MM.1S (cell line): ENCODE measurements at regions not wholly inside any gene's neighbourhood (a gene's known extent, or its start where the extent isn't known, plus 50 kb on each side); places are given as distances from the start of the nearest gene placed in this dataset.

Experiments used
- DNase-seq: peaks from one replicate; pipeline ENCODE4 v3.0.0-alpha.2; 2015
- H2AFZ ChIP-seq: fragments of 300-600 bp; sonication (generic); 2 replicates; pipeline ENCODE4 v1.6.0; 2016; ENCODE audit warnings: antibody characterized with exemption, low read length
- H3F3A ChIP-seq: fragments of 300-600 bp; sonication (generic); 2 replicates; pipeline ENCODE4 v1.6.1; 2016; ENCODE audit warnings: mild to moderate bottlenecking, antibody characterized with exemption, low read length, moderate library complexity, mixed read lengths; ENCODE audit not compliant: insufficient read depth
- H3K27ac ChIP-seq: fragments of 300-600 bp; sonication (generic); 2 replicates; pipeline ENCODE4 v1.5.1; 2016; ENCODE audit warnings: mild to moderate bottlenecking, low read length
- H3K27me3 ChIP-seq: fragments of 300-600 bp; sonication (generic); replicated peaks from 2 replicates; pipeline ENCODE4 v1.6.0; 2016; ENCODE audit warnings: low read length; ENCODE audit not compliant: insufficient read depth
- H3K36me3 ChIP-seq: fragments of 300-600 bp; sonication (generic); replicated peaks from 2 replicates; pipeline ENCODE4 v1.6.1; 2016; ENCODE audit warnings: mild to moderate bottlenecking, low read length, mixed read lengths; ENCODE audit not compliant: insufficient read depth
- H3K4me1 ChIP-seq: fragments of 300-600 bp; sonication (generic); 2 replicates; pipeline ENCODE4 v1.6.1; 2016; ENCODE audit warnings: low read length, mixed read lengths
- H3K4me2 ChIP-seq: fragments of 300-600 bp; sonication (generic); 2 replicates; pipeline ENCODE4 v1.6.0; 2016; ENCODE audit warnings: low read depth, low read length
- H3K4me3 ChIP-seq: fragments of 300-600 bp; sonication (generic); 2 replicates; pipeline ENCODE4 v1.5.1; 2016; ENCODE audit warnings: low read length, mixed read lengths
- H3K79me2 ChIP-seq: fragments of 300-600 bp; sonication (generic); 2 replicates; pipeline ENCODE4 v1.6.1; 2016; ENCODE audit warnings: mixed run types, low read length, mixed read lengths
- H3K9ac ChIP-seq: fragments of 300-600 bp; sonication (generic); 2 replicates; pipeline ENCODE4 v1.6.1; 2016; ENCODE audit warnings: low read length, mixed read lengths
- H3K9me2 ChIP-seq: fragments of 300-600 bp; sonication (generic); replicated peaks from 2 replicates; pipeline ENCODE4 v1.6.1; 2016; ENCODE audit warnings: mild to moderate bottlenecking, low read length, mixed read lengths; ENCODE audit not compliant: insufficient read depth
- H3K9me3 ChIP-seq: fragments of 300-600 bp; sonication (generic); replicated peaks from 2 replicates; pipeline ENCODE4 v1.6.1; 2016; ENCODE audit warnings: mild to moderate bottlenecking, low read length, mixed read lengths; ENCODE audit not compliant: insufficient read depth
- H4K20me1 ChIP-seq: fragments of 300-600 bp; sonication (generic); 2 replicates; pipeline ENCODE4 v1.6.1; 2016; ENCODE audit warnings: mild to moderate bottlenecking, low read length, moderate library complexity, mixed read lengths; ENCODE audit not compliant: insufficient read depth
- EZH2 ChIP-seq: fragments of 300-600 bp; sonication (generic); optimal IDR thresholded peaks from 2 replicates; pipeline ENCODE3; 2017; ENCODE audit warnings: low read depth, mild to moderate bottlenecking, antibody characterized with exemption, low read length, mixed read lengths
- EZH2phosphoT487 ChIP-seq: fragments of 300-600 bp; sonication (generic); IDR thresholded peaks from 2 replicates; pipeline ENCODE4 v1.6.1; 2018; ENCODE audit warnings: antibody characterized with exemption, low read length
- TF ChIP-seq, protein P1 (sequence below): fragments of 300-600 bp; sonication (generic); IDR thresholded peaks from 2 replicates; pipeline ENCODE4 v1.5.1; 2016; ENCODE audit warnings: antibody characterized with exemption, low read length, mixed read lengths

DNA sequence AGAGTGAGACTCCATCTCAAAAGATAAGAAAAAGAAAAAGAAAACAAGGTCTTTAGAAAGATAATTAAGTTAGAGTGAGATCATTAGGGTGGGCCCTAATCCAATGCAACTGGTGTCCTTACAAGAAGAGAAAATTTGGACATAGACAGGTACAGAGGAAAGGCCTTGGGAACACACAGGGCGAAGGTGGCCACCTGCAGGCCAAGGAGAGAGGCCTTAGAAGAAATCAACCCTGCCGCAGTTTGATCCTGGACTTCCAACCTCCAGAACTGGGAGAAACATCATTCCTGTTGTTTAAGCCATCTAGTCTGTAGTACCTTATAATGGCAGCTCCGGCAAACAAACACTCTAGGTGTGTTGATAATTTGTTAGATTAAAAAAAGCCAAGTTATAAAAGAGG is 491.9 kb downstream of the MED13L start:
- no peaks in the 10 kb centered on the region for H3K9me3 ChIP-seq
- H3K9me2 ChIP-seq: no peaks in the 10 kb centered on the region
- no peaks in the 10 kb centered on the region for H3F3A ChIP-seq
- no peak for DNase-seq
- no peak overlapping the region for H3K4me2 ChIP-seq
- H3K27me3 ChIP-seq: no peaks in the 10 kb centered on the region
- no peak overlapping the region for H3K9ac ChIP-seq
- no peaks in the 10 kb centered on the region for H3K79me2 ChIP-seq
- TF ChIP-seq EZH2phosphoT487 (no peak), EZH2 (no peak)
- TF ChIP-seq, protein P1, sequence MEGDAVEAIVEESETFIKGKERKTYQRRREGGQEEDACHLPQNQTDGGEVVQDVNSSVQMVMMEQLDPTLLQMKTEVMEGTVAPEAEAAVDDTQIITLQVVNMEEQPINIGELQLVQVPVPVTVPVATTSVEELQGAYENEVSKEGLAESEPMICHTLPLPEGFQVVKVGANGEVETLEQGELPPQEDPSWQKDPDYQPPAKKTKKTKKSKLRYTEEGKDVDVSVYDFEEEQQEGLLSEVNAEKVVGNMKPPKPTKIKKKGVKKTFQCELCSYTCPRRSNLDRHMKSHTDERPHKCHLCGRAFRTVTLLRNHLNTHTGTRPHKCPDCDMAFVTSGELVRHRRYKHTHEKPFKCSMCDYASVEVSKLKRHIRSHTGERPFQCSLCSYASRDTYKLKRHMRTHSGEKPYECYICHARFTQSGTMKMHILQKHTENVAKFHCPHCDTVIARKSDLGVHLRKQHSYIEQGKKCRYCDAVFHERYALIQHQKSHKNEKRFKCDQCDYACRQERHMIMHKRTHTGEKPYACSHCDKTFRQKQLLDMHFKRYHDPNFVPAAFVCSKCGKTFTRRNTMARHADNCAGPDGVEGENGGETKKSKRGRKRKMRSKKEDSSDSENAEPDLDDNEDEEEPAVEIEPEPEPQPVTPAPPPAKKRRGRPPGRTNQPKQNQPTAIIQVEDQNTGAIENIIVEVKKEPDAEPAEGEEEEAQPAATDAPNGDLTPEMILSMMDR: no peak
- no peak overlapping the region for H3K27ac ChIP-seq
- no peaks in the 10 kb centered on the region for H3K4me1 ChIP-seq
- H3K36me3 ChIP-seq: no peaks in the 10 kb centered on the region
- no peak overlapping the region for H2AFZ ChIP-seq
- H4K20me1 ChIP-seq: no peaks in the 10 kb centered on the region
- no peak overlapping the region for H3K4me3 ChIP-seq

DNA sequence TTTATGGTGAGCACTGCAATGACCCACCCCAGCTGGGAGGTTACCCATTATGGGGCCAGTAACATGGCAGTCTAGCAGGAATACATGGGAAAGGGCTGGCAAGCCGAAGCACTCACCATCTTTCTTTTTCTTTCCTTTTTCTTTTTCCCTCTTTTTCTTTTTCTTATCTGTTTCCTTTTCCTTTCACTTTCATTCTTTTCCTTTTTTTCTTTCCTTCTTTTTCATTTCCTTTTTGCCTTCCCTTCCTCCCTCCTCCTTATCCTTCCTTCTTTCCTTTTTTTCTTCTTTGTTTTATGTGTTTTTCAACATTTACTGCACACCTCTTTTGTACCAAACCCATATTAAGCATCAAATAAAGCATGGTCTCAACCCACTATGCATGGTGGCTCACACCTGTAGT is 501.1 kb downstream of the MED13L start:
- no peaks in the 10 kb centered on the region for H4K20me1 ChIP-seq
- H3F3A ChIP-seq: no peaks in the 10 kb centered on the region
- H3K27ac ChIP-seq: no peak overlapping the region
- no peak overlapping the region for H3K4me3 ChIP-seq
- H2AFZ ChIP-seq: no peak overlapping the region
- no peak overlapping the region for H3K9ac ChIP-seq
- no peak overlapping the region for H3K4me2 ChIP-seq
- no peaks in the 10 kb centered on the region for H3K9me3 ChIP-seq
- no peaks in the 10 kb centered on the region for H3K27me3 ChIP-seq
- no peaks in the 10 kb centered on the region for H3K4me1 ChIP-seq
- H3K79me2 ChIP-seq: no peaks in the 10 kb centered on the region
- TF ChIP-seq EZH2phosphoT487 (no peak), EZH2 (no peak)
- TF ChIP-seq, protein P1: no peak
- no peaks in the 10 kb centered on the region for H3K36me3 ChIP-seq
- DNase-seq: no peak
- H3K9me2 ChIP-seq: no peaks in the 10 kb centered on the region

DNA sequence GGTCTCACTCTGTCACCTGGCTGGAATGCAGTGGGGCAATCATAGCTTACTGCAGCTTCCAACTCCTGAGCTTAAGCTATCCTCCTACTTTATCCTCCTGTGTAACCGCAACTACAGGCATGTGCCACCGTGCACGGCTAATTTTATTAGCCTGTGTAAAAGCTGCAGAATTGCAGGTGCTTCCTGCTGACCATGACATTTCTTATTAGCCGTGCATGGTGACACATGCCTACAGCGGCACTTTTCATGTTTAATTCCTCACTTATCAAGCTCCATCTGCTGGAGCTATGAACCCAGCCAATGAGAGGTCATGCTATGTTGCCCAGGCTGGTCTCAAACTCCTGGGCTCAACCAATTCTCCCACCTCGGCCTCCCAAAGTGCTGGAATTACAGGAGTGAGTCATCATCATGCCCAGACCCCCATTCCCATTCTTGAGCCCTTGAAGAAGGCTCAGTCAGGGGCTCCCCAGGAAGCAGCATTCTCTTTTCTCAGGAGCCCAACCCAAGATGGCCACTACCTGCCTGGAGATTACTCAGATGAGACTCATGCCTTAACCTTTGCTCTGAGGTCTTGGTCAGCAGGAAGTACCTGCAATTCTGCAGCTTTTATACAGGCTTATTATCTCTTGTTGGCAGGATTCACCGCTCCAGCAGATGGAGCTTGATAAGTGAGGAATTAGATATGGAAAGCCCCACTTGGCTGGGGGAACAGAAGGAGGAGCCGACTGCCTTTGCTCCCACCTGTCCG is 503.2 kb downstream of the MED13L start:
- no peaks in the 10 kb centered on the region for H3F3A ChIP-seq
- H3K9me2 ChIP-seq: no peaks in the 10 kb centered on the region
- no peaks in the 10 kb centered on the region for H3K79me2 ChIP-seq
- no peak overlapping the region for H3K4me2 ChIP-seq
- H3K4me1 ChIP-seq: no peaks in the 10 kb centered on the region
- H3K27ac ChIP-seq: no peak overlapping the region
- no peaks in the 10 kb centered on the region for H3K27me3 ChIP-seq
- no peak for DNase-seq
- H3K9me3 ChIP-seq: no peaks in the 10 kb centered on the region
- no peak overlapping the region for H2AFZ ChIP-seq
- H3K4me3 ChIP-seq: no peak overlapping the region
- no peaks in the 10 kb centered on the region for H3K36me3 ChIP-seq
- TF ChIP-seq EZH2phosphoT487 (no peak), EZH2 (no peak)
- TF ChIP-seq, protein P1: no peak
- no peak overlapping the region for H3K9ac ChIP-seq
- no peaks in the 10 kb centered on the region for H4K20me1 ChIP-seq
